ENCODE measurements at regions not wholly inside any gene's neighbourhood (a gene's known extent, or its start where the extent isn't known, plus 50 kb on each side); places are given as distances from the start of the nearest gene placed in this dataset.

GRCh38 chr9:99560561-99560960 lies 261.1 kb upstream of the NR4A3 start:
- no peak overlapping the region for H2AFZ ChIP-seq (ENCODE audit: low read length, unreplicated experiment)
- H3K27me3 ChIP-seq (ENCODE audit: insufficient read depth, low read length) = peaks cover 26% of the 10 kb centered on the region
- H3K36me3 ChIP-seq (ENCODE audit: insufficient read depth, low read length) = no peaks in the 10 kb centered on the region
- H3K4me1 ChIP-seq (ENCODE audit: control insufficient read depth, insufficient read depth, low read length, unreplicated experiment) = no peaks in the 10 kb centered on the region
- H3K4me3 ChIP-seq (ENCODE audit: low read depth, low read length) = no peak overlapping the region
- H3K79me2 ChIP-seq (ENCODE audit: control insufficient read depth, insufficient read depth, low read length, unreplicated experiment) = no peaks in the 10 kb centered on the region
- no peak overlapping the region for H3K27ac ChIP-seq (ENCODE audit: low read depth, low read length)

- H3K4me3 ChIP-seq (ENCODE audit: low read depth, low read length) = no peak overlapping the region
- H3K27me3 ChIP-seq (ENCODE audit: insufficient read depth, low read length) = peaks cover 24% of the 10 kb centered on the region
- no peak overlapping the region for H2AFZ ChIP-seq (ENCODE audit: low read length, unreplicated experiment)
- H3K27ac ChIP-seq (ENCODE audit: low read depth, low read length) = no peak overlapping the region
- no peaks in the 10 kb centered on the region for H3K79me2 ChIP-seq (ENCODE audit: control insufficient read depth, insufficient read depth, low read length, unreplicated experiment)
- no peaks in the 10 kb centered on the region for H3K36me3 ChIP-seq (ENCODE audit: insufficient read depth, low read length)
- no peaks in the 10 kb centered on the region for H3K4me1 ChIP-seq (ENCODE audit: control insufficient read depth, insufficient read depth, low read length, unreplicated experiment)
Measured at GRCh38 chr9:99561509-99561917, 260.2 kb upstream of the NR4A3 start.

- Histone ChIP-seq H3K27ac (ENCODE audit: low read depth, low read length) (no peak overlapping the region), H3K4me1 (ENCODE audit: control insufficient read depth, insufficient read depth, low read length, unreplicated experiment) (no peaks in the 10 kb centered on the region), H3K27me3 (ENCODE audit: insufficient read depth, low read length) (peaks cover 24% of the 10 kb centered on the region), H3K79me2 (ENCODE audit: control insufficient read depth, insufficient read depth, low read length, unreplicated experiment) (no peaks in the 10 kb centered on the region), H3K4me3 (ENCODE audit: low read depth, low read length) (no peak overlapping the region), H3K36me3 (ENCODE audit: insufficient read depth, low read length) (no peaks in the 10 kb centered on the region), H2AFZ (ENCODE audit: low read length, unreplicated experiment) (no peak overlapping the region)
Measured at GRCh38 chr9:99561961-99562565, 259.6 kb upstream of the NR4A3 start.

GRCh38 chr9:99563364-99563763 lies 258.3 kb upstream of the NR4A3 start:
- H3K27me3 ChIP-seq (ENCODE audit: insufficient read depth, low read length) = peaks cover 25% of the 10 kb centered on the region
- H2AFZ ChIP-seq (ENCODE audit: low read length, unreplicated experiment) = no peak overlapping the region
- H3K27ac ChIP-seq (ENCODE audit: low read depth, low read length) = no peak overlapping the region
- no peaks in the 10 kb centered on the region for H3K79me2 ChIP-seq (ENCODE audit: control insufficient read depth, insufficient read depth, low read length, unreplicated experiment)
- no peak overlapping the region for H3K4me3 ChIP-seq (ENCODE audit: low read depth, low read length)
- H3K36me3 ChIP-seq (ENCODE audit: insufficient read depth, low read length) = no peaks in the 10 kb centered on the region
- H3K4me1 ChIP-seq (ENCODE audit: control insufficient read depth, insufficient read depth, low read length, unreplicated experiment) = no peaks in the 10 kb centered on the region

GRCh38 chr9:99565203-99565602 lies 256.5 kb upstream of the NR4A3 start:
- Histone ChIP-seq H3K4me3 (ENCODE audit: low read depth, low read length) (no peak overlapping the region), H3K27me3 (ENCODE audit: insufficient read depth, low read length) (peaks cover 42% of the 10 kb centered on the region), H3K27ac (ENCODE audit: low read depth, low read length) (no peak overlapping the region), H3K79me2 (ENCODE audit: control insufficient read depth, insufficient read depth, low read length, unreplicated experiment) (no peaks in the 10 kb centered on the region), H3K4me1 (ENCODE audit: control insufficient read depth, insufficient read depth, low read length, unreplicated experiment) (no peaks in the 10 kb centered on the region), H2AFZ (ENCODE audit: low read length, unreplicated experiment) (no peak overlapping the region), H3K36me3 (ENCODE audit: insufficient read depth, low read length) (no peaks in the 10 kb centered on the region)

GRCh38 chr9:99567436-99567835 lies 254.2 kb upstream of the NR4A3 start:
- no peaks in the 10 kb centered on the region for H3K36me3 ChIP-seq (ENCODE audit: insufficient read depth, low read length)

GRCh38 chr9:99569840-99570239 lies 251.8 kb upstream of the NR4A3 start:
- H3K36me3 ChIP-seq (ENCODE audit: insufficient read depth, low read length) = no peaks in the 10 kb centered on the region
- no peaks in the 10 kb centered on the region for H3K79me2 ChIP-seq (ENCODE audit: control insufficient read depth, insufficient read depth, low read length, unreplicated experiment)
- H3K27ac ChIP-seq (ENCODE audit: low read depth, low read length) = no peak overlapping the region
- H3K27me3 ChIP-seq (ENCODE audit: insufficient read depth, low read length) = peaks cover 57% of the 10 kb centered on the region
- no peak overlapping the region for H3K4me3 ChIP-seq (ENCODE audit: low read depth, low read length)
- no peaks in the 10 kb centered on the region for H3K4me1 ChIP-seq (ENCODE audit: control insufficient read depth, insufficient read depth, low read length, unreplicated experiment)
- no peak overlapping the region for H2AFZ ChIP-seq (ENCODE audit: low read length, unreplicated experiment)

More at GRCh38 chr9:99567436-99567835, 254.2 kb upstream of the NR4A3 start:
- no peak overlapping the region for H2AFZ ChIP-seq (ENCODE audit: low read length, unreplicated experiment)
- H3K27me3 ChIP-seq (ENCODE audit: insufficient read depth, low read length) = peaks cover 54% of the 10 kb centered on the region
- H3K27ac ChIP-seq (ENCODE audit: low read depth, low read length) = no peak overlapping the region
- H3K4me1 ChIP-seq (ENCODE audit: control insufficient read depth, insufficient read depth, low read length, unreplicated experiment) = no peaks in the 10 kb centered on the region
- H3K79me2 ChIP-seq (ENCODE audit: control insufficient read depth, insufficient read depth, low read length, unreplicated experiment) = no peaks in the 10 kb centered on the region
- no peak overlapping the region for H3K4me3 ChIP-seq (ENCODE audit: low read depth, low read length)

- H3K4me1 ChIP-seq (ENCODE audit: control insufficient read depth, insufficient read depth, low read length, unreplicated experiment) = no peaks in the 10 kb centered on the region
- no peak overlapping the region for H3K27ac ChIP-seq (ENCODE audit: low read depth, low read length)
- H2AFZ ChIP-seq (ENCODE audit: low read length, unreplicated experiment) = no peak overlapping the region
- H3K36me3 ChIP-seq (ENCODE audit: insufficient read depth, low read length) = no peaks in the 10 kb centered on the region
- peaks cover 46% of the 10 kb centered on the region for H3K27me3 ChIP-seq (ENCODE audit: insufficient read depth, low read length)
- H3K4me3 ChIP-seq (ENCODE audit: low read depth, low read length) = no peak overlapping the region
- no peaks in the 10 kb centered on the region for H3K79me2 ChIP-seq (ENCODE audit: control insufficient read depth, insufficient read depth, low read length, unreplicated experiment)
Measured at GRCh38 chr9:99572567-99572966, 249.1 kb upstream of the NR4A3 start.

- Histone ChIP-seq H3K4me1 (ENCODE audit: control insufficient read depth, insufficient read depth, low read length, unreplicated experiment) (no peaks in the 10 kb centered on the region), H3K4me3 (ENCODE audit: low read depth, low read length) (no peak overlapping the region), H3K36me3 (ENCODE audit: insufficient read depth, low read length) (no peaks in the 10 kb centered on the region), H3K27ac (ENCODE audit: low read depth, low read length) (no peak overlapping the region), H3K79me2 (ENCODE audit: control insufficient read depth, insufficient read depth, low read length, unreplicated experiment) (no peaks in the 10 kb centered on the region), H2AFZ (ENCODE audit: low read length, unreplicated experiment) (no peak overlapping the region), H3K27me3 (ENCODE audit: insufficient read depth, low read length) (peaks cover 41% of the 10 kb centered on the region)
Measured at GRCh38 chr9:99573085-99573484, 248.6 kb upstream of the NR4A3 start.

- Histone ChIP-seq H3K4me3 (ENCODE audit: low read depth, low read length) (no peak overlapping the region), H3K36me3 (ENCODE audit: insufficient read depth, low read length) (no peaks in the 10 kb centered on the region), H3K27ac (ENCODE audit: low read depth, low read length) (no peak overlapping the region), H3K4me1 (ENCODE audit: control insufficient read depth, insufficient read depth, low read length, unreplicated experiment) (no peaks in the 10 kb centered on the region), H2AFZ (ENCODE audit: low read length, unreplicated experiment) (no peak overlapping the region), H3K27me3 (ENCODE audit: insufficient read depth, low read length) (peaks cover 33% of the 10 kb centered on the region), H3K79me2 (ENCODE audit: control insufficient read depth, insufficient read depth, low read length, unreplicated experiment) (no peaks in the 10 kb centered on the region)
Measured at GRCh38 chr9:99573886-99574285, 247.8 kb upstream of the NR4A3 start.

GRCh38 chr9:99576002-99576401 lies 245.7 kb upstream of the NR4A3 start:
- Histone ChIP-seq H3K36me3 (ENCODE audit: insufficient read depth, low read length) (no peaks in the 10 kb centered on the region), H3K4me1 (ENCODE audit: control insufficient read depth, insufficient read depth, low read length, unreplicated experiment) (no peaks in the 10 kb centered on the region), H3K4me3 (ENCODE audit: low read depth, low read length) (no peak overlapping the region), H2AFZ (ENCODE audit: low read length, unreplicated experiment) (no peak overlapping the region), H3K79me2 (ENCODE audit: control insufficient read depth, insufficient read depth, low read length, unreplicated experiment) (no peaks in the 10 kb centered on the region), H3K27me3 (ENCODE audit: insufficient read depth, low read length) (peaks cover 15% of the 10 kb centered on the region), H3K27ac (ENCODE audit: low read depth, low read length) (no peak overlapping the region)
